ENCODE measurements at regions not wholly inside any gene's neighbourhood (a gene's known extent, or its start where the extent isn't known, plus 50 kb on each side); places are given as distances from the start of the nearest gene placed in this dataset.

- TF ChIP-seq CTCF (IDR thresholded peaks at IDR 0.05) (no peak), POLR2A (IDR thresholded peaks at IDR 0.05) (no peak)
These were observed 120.0 kb upstream of the RPH3A start for GRCh38 chr12:112671564-112671963.

All from adrenal gland (tissue), 5 donors.